Esophagus squamous epithelium (tissue), 5 donors: ENCODE measurements at regions not wholly inside any gene's neighbourhood (a gene's known extent, or its start where the extent isn't known, plus 50 kb on each side); places are given as distances from the start of the nearest gene placed in this dataset.

Experiments
- DNase-seq: peaks from one replicate; lab custom pipeline; 2025; lab: John Stamatoyannopoulos, UW
- H3K27ac ChIP-seq, 4 donors: fragments of 200-600 bp; sonication (generic); one replicate each; pipeline ENCODE4 v1.5.1; 2016 to 2019; ENCODE audit warnings: mild to moderate bottlenecking in 1 of 4
- H3K27me3 ChIP-seq, 4 donors: fragments of 200-600 bp; sonication (generic); 1 replicate in 3 of 4; 2 replicates in 1 of 4; pipeline versions ENCODE4 v1.5.1 to v1.6.0; 2017 to 2021; ENCODE audit warnings: antibody characterized with exemption in 1 of 4
- H3K36me3 ChIP-seq, 3 donors: fragments of 200-600 bp; sonication (generic); one replicate each; pipeline ENCODE4 v1.5.1; 2016 to 2019
- H3K4me1 ChIP-seq, 3 donors: fragments of 200-600 bp; sonication (generic); one replicate each; pipeline ENCODE4 v1.5.1; 2017 to 2019
- H3K4me3 ChIP-seq, 4 donors: fragments of 200-600 bp; sonication (generic); 1 replicate in 3 of 4; 2 replicates in 1 of 4; pipeline ENCODE4 v1.5.1; 2016 to 2019; ENCODE audit warnings: mild to moderate bottlenecking in 2 of 4, moderate library complexity in 1 of 4
- H3K9me3 ChIP-seq, 3 donors: fragments of 200-600 bp; sonication (generic); one replicate each; pipeline ENCODE4 v1.5.1; 2016 to 2019
- POLR2A ChIP-seq, 4 donors: fragments of 450-650 bp; IDR thresholded peaks; one replicate each; pipeline ENCODE4 v1.6.1; 2017; ENCODE audit warnings: antibody characterized with exemption in 4 of 4, mild to moderate bottlenecking in 4 of 4, moderate library complexity in 3 of 4
- WGBS, 2 donors: methylation state at CpG; one replicate each; pipeline ENCODE4 v1.1.5; 2018; 5-methylcytosine and 5-hydroxymethylcytosine counted together
- intact Hi-C: fragments of 100-400 bp; cut with DNase I; formaldehyde crosslinking; loops from one replicate; pipeline ENCODE4 v1.15.0; 2022
- TF ChIP-seq, protein P1 (sequence below), 6 experiments: fragments of 450-650 bp in 4 of 6; fragments of 200-600 bp in 2 of 6; sonication (generic) in 2 of 6; IDR thresholded peaks; one replicate each; pipeline ENCODE4 v1.5.1; 2016 to 2019; ENCODE audit warnings: antibody characterized with exemption in 6 of 6, mild to moderate bottlenecking in 4 of 6, moderate library complexity in 4 of 6
- donor health status: DM: yes; HTN: yes; CAD: no.

DNA sequence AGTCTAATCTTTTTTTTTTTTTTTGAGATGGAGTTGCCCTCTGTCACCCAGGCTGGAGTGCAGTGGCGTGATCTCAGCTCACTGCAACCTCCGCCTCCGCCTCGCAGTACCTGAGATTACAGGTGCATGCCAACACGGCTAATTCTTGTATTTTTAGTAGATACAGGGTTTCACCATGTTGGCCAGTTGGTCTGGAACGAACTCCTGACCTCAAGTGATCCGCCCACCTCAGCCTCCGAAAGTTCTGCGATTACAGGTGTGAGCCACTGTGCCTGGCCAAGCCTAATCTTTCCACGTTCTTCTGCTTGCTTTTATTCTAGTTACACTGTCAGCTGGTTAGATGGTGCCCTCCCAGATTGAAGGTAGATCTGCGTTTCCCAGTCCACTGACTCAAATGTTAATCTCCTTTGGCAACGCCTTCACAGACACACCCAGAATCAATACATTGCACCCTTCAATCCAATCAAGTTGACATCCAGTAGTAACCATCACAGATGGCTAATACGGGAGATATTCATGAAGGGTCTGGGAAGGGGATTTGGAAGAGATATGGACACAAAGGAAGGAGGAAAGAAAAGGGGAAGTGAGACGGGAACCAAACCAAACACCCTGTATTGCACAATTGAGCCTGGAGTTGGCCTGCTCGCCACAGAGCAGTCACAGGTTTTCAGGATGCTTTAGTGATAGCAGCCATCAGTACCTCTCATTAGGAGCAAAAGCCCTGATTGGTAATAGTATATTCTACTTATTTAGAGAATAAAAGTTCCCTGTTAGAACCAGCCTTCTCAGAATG is 229.8 kb downstream of the PIK3C3 start:
- Histone ChIP-seq H3K9me3 (no peaks in the 10 kb centered on the region), H3K27ac (no peak overlapping the region), H3K36me3 (no peaks in the 10 kb centered on the region), H3K4me1 (peaks cover 0 to 3% (median 0%) of the 10 kb centered on the region in 3 donors), H3K27me3 (no peaks in the 10 kb centered on the region), H3K4me3 (no peak overlapping the region)
- TF ChIP-seq, protein P1, sequence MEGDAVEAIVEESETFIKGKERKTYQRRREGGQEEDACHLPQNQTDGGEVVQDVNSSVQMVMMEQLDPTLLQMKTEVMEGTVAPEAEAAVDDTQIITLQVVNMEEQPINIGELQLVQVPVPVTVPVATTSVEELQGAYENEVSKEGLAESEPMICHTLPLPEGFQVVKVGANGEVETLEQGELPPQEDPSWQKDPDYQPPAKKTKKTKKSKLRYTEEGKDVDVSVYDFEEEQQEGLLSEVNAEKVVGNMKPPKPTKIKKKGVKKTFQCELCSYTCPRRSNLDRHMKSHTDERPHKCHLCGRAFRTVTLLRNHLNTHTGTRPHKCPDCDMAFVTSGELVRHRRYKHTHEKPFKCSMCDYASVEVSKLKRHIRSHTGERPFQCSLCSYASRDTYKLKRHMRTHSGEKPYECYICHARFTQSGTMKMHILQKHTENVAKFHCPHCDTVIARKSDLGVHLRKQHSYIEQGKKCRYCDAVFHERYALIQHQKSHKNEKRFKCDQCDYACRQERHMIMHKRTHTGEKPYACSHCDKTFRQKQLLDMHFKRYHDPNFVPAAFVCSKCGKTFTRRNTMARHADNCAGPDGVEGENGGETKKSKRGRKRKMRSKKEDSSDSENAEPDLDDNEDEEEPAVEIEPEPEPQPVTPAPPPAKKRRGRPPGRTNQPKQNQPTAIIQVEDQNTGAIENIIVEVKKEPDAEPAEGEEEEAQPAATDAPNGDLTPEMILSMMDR (IDR thresholded peaks at IDR 0.05) = no peak
- 73 to 78% methylated on average over 15 of the region's 15 CpGs for WGBS, 2 donors
- no peak for DNase-seq
- intact Hi-C loops = no loop called here

DNA sequence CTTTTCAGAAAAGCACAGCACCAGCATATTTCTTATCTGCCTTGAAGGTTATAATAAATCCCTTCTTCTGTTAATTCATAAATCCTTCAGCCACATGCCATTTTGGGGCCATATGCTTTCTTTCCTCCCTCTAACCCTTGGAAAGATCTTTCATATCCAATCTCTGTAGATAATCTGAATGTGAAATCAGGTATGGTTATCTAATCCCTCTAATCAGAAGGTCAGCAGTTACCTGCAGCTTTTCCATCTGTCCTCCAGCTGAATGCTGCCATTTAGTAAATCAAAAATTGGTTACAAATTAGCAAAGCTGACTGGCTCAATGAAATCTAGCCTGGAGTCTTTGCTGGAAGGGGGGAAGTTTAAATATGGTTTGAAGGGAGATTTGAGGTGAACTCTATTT is 230.5 kb downstream of the PIK3C3 start:
- Histone ChIP-seq H3K27ac (no peak overlapping the region), H3K4me1 (peaks cover 0 to 3% (median 0%) of the 10 kb centered on the region in 3 donors), H3K36me3 (no peaks in the 10 kb centered on the region), H3K4me3 (no peak overlapping the region), H3K9me3 (no peaks in the 10 kb centered on the region), H3K27me3 (no peaks in the 10 kb centered on the region)
- TF ChIP-seq, protein P1 (IDR thresholded peaks at IDR 0.05) = no peak
- no peak for TF ChIP-seq POLR2A (IDR thresholded peaks at IDR 0.05)
- intact Hi-C loops = no loop called here
- no peak for DNase-seq

DNA sequence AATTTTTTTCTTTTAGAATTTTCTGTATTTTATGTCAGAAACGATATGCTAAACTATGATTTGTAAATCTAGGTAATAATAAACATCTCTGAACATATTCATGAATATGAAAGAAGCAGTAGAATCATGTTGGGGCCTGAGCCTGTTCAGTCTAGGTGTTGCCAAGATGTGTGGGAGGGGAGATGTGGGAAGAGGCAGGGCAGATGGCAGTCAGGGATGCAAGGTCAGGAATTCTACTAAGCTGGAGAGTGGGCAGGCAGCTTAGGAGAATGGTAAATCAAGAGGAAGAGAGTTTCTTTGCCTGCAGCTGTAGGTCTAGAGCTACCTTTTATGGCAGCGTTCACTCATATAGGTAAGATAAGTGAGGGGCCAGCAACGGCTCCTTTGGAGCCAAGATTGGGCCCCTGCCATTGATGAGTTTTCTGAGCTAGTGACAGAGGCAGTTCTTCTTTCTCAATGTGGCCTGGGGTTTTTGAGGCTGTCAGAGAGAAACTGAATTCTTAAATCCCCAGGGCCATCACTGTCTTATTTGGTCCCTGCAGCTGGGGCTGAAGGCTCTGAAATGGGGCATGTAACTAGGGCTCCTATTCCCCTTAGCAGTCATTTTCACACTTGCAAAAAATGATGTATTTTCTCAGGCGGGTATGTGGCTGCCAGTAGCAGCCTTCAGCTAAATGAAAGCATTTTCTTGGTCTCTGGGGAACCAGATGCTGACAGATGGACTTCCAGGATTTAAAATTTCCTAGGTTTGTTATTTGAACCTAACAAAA is 232.8 kb downstream of the PIK3C3 start:
- Histone ChIP-seq H3K9me3 (no peaks in the 10 kb centered on the region), H3K4me1 (peaks cover 0 to 3% (median 0%) of the 10 kb centered on the region in 3 donors), H3K27me3 (no peaks in the 10 kb centered on the region), H3K27ac (no peak overlapping the region), H3K4me3 (no peak overlapping the region), H3K36me3 (no peaks in the 10 kb centered on the region)
- TF ChIP-seq POLR2A (IDR thresholded peaks at IDR 0.05) = no peak
- TF ChIP-seq, protein P1 (IDR thresholded peaks at IDR 0.05) = no peak
- WGBS, 2 donors = 44 to 55% methylated on average over 4 of the region's 4 CpGs
- no peak for DNase-seq
- intact Hi-C loops = no loop called here

DNA sequence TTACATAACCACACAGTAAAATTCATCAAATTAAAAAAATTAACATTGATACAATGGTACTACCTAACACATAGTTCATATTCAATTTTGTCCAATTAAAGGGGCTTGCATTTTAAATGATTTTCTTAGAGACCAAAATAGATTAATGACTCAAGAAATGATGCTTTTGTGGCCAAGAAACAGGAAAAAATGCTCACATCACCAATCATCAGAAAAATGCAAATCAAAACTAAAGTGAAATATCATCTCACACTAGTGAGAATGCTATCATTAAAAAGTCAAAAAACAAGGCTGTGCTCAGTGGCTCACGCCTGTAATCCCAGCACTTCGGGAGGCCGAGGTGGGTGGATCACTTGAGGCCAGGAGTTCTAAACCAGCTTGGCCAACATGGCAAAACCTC is 235.6 kb downstream of the PIK3C3 start:
- Histone ChIP-seq H3K27me3 (no peaks in the 10 kb centered on the region), H3K9me3 (no peaks in the 10 kb centered on the region), H3K4me3 (no peak overlapping the region), H3K36me3 (no peaks in the 10 kb centered on the region), H3K4me1 (no peaks in the 10 kb centered on the region), H3K27ac (no peak overlapping the region)
- no peak for DNase-seq
- WGBS, 2 donors = 75 to 87% methylated on average over 3 of the region's 3 CpGs
- intact Hi-C loops = no loop called here
- TF ChIP-seq, protein P1 (IDR thresholded peaks at IDR 0.05) = no peak
- no peak for TF ChIP-seq POLR2A (IDR thresholded peaks at IDR 0.05)
